ENCODE measurements at regions not wholly inside any gene's neighbourhood (a gene's known extent, or its start where the extent isn't known, plus 50 kb on each side); places are given as distances from the start of the nearest gene placed in this dataset.
"Not testable (repeated sequence)": the region's sequence is repeated elsewhere in the genome, so short reads cannot be mapped to it uniquely, and the experiment has no call there.

DNA sequence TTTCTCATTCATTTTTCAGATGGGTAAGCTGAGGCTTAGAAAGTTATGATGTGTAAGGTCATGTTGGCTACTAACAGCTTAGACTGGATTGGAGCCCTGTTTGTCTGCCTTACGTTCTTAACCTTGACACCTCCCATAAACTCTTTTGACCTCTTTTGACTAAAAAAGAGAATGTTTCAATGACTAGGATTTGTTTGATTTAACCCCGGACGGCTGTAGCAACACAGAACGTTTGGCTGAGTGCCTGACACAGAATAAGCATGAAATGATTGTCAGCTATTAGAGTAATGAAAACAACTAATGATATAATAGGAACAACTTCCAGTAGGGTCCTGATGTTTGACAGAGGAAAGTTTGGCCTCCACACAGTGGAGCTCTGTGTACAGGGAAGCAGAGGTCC lies 83.3 kb upstream of the PDZD8 start:
- DNase-seq (ENCODE audit: low read depth in 4 of 4, low spot score in 3 of 4) = no peak

DNA sequence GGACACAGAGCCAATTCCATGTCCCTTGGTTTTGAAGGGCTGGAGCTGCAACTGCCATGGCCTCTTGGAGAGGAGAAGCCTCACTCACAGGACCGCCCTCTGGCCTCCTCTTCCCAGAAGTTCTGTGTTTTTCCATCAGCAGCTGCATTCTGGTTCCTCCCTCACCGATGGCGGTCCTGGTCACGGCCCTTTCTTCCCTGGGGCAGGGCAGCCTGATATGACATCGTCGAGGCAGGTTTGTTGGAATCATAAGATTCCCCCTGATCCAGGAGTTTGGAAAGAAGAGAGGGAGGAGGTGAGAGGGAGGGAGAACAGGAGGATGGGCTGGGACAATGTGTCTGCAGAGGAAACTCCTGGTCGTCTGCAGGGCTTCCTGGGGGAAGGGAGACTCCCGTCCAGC lies 82.7 kb upstream of the PDZD8 start:
- DNase-seq (ENCODE audit: low read depth in 4 of 4, low spot score in 3 of 4) = no peak

DNA sequence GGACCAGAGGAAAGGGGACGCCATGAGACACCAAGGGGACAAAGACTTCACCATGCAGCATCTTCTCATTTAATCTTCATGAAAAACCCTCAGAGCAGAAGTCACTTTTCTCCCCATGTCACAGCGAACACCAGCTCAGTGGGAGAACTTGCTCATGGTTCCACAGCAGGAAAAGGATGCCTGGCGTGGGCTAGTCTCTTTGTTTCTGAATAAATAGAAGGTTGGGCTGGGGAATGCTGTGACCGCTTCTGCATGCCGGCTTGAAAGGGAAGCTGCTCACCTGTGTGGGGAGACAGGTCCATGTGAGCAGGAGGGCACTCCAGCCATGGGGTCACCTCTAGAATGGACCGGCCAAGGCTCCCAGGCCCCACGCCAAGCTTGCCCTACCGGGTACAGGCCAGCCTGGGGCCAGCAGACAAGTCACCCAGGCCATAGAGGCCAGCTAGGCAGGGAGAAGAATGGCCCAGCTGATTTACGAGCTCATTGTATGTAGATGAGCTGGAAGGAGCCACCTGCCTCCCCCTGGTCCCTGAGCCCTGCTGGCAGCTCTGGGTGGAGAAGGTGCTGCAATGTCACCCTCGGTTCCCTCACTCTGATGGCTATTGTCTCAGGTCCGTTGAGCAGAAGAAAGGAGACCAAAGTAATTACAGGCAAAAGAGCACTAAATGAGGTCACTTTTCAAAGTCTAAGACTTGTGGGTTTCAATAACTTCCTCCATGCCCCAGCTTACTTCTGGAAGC lies 82.0 kb upstream of the PDZD8 start:
- no peak for DNase-seq (ENCODE audit: low read depth in 4 of 4, low spot score in 3 of 4)

DNA sequence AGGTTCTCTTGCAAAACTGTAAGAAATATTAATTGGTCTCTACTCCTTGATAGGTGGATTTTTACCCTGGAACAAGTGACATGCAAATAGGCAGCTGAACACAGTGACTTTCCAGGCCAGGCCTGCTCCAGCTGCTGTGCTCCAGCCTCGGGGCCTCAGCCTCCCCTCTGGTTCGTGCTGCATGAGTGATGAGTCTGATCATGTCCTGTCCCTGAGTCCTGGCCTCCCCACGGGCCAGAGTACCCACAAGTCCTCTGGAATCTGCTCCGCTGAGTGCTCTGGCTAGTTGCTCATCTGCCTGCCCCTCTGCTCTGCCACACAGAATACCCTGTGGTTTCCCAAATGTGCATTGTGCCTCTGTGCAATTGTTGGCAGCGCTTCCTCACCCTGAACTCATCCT lies 80.1 kb upstream of the PDZD8 start:
- DNase-seq (ENCODE audit: low read depth in 4 of 4, low spot score in 3 of 4) = no peak

DNA sequence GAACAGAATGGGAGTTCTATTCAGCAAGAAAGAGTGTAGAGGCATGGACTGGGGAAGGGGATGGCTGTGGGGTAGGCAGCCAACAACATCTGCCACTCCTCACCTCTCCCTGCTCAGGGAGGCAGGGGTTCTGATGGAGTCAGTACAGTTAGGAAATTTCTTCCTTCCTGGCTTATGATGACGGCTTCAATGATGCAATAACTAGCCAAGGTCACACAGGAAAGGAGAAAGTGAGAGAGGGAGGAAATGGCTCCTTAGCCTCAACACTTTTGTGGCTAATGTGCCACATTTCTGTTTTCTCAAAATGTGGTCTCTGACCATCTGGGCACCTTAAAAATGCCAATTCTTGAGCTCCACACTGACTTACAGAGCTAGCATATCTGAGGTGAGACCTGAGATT lies 79.3 kb upstream of the PDZD8 start:
- DNase-seq (ENCODE audit: low read depth in 4 of 4, low spot score in 3 of 4) = no peak

DNA sequence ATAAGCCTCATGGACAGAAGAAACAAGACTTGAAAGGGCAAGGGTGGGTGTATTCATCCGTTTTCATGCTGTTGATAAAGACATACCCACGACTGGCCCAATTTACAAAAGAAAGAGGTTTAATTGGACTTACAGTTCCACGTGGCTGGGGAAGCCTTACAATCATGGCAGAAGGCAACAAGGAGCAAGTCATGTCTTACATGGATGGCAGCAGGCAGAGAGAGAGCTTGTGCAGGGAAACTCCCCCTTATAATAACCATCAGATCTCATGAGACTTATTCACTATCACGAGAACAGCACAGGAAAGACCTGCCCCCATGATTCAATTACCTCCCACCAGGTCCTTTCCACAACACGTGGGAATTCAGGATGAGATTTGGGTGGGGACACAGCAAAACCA lies 78.2 kb upstream of the PDZD8 start:
- not testable (repeated sequence) for DNase-seq (ENCODE audit: low read depth in 4 of 4, low spot score in 3 of 4)

DNA sequence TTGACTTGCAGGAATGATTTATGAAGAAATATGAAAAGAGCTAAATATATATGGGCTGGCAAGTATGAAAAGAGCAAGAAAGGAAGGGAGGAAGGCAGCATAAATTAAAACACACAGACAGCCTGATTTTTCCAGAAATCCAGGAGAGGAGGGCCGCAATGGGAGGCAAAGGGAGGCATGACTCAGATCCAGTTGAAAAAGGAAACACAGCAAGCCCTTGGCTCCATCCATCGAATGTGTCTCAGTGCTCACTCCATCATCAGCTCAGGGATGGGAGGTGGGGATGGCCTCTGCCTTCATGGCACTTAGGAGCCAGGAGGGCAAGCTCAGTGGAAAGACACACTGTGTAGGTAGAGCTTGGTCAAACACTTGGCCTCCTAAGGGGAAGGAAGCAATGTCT lies 75.7 kb upstream of the PDZD8 start:
- no peak for DNase-seq (ENCODE audit: low read depth in 4 of 4, low spot score in 3 of 4)

DNA sequence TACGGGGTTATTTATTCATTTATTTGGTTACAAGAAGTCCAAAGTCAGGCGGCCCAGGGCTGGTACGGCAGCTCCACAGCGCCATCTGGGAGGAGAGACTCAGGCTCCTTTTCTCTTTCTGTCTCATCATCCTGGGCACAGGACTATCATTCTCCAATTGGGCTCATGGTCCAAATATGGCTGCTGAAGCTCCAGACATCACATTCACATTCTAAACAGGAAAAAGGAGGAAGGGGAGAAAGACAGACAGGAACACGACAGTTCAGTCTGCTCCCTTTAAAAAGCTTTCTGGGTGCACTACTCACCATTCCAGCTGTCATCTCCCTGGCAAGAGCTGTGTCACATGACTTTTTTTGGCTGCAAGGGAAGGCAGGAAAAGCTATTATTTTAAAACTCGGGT lies 74.4 kb upstream of the PDZD8 start:
- no peak for DNase-seq (ENCODE audit: low read depth in 4 of 4, low spot score in 3 of 4)

DNA sequence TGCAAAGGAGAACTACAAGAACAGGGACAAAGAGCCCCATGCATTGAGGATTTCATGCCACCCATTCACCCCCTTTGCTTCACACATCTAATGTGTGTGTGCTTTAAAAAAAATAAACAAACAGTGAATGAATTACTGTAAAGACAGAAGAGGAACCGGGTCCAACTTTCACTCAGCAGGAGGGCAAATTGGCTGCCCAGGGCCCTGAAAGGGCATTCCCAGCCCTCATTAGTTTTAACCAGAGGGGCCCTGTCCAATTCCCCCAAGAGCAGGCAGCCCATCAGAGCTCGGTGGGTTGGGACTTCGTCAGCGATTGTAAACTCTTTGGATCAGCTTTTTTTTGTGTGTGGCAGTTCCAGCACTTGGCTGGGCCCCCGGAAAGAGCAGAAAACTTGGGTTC lies 73.6 kb upstream of the PDZD8 start:
- DNase-seq (ENCODE audit: low read depth in 4 of 4, low spot score in 3 of 4) = no peak

DNA sequence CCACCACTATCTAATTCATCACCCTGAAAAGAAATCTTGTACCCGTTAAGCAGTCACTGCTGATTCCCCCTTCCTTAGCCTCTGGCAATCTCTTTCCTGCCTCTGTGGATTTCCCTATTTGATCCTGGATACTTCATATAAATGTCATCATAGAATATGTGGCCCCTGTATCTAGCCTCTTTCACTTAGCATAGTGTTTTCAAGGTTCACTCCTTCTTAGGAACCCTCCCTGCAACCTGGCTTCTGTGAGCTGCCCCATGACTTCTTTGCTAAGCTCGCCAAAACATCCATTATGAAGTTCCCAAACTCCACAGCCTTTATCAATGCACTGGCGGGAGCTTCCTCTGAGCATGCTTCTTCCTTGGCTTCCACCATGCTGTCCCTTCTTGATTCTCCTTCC lies 70.8 kb upstream of the PDZD8 start:
- no peak for DNase-seq (ENCODE audit: low read depth in 4 of 4, low spot score in 3 of 4)

DNA sequence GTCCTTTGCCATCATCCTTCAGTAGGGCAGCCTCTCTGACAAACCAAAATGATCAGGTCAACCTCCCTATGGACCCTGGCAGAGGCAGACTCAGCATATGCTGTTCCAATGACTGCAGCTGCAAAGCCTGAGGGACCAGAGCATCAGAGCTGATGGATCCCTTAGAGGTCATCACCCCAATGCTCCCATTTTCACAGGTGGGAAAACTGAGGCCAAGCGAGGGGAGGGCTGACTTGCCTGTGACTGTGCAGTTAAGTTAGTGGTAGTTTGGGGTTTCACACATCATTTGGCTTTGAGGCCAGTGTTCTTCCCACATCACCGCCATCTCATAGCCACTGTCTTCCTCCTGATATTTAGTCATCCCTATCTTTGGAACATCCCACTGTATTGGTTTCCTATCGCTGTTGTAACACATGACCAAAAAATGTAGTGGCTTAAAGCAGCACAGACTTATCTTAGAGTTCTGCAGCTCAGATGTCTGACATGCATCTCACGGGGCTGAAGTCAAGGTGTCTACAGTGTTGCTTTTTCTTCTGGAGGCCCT lies 69.3 kb upstream of the PDZD8 start:
- DNase-seq (ENCODE audit: low read depth in 4 of 4, low spot score in 3 of 4) = no peak

DNA sequence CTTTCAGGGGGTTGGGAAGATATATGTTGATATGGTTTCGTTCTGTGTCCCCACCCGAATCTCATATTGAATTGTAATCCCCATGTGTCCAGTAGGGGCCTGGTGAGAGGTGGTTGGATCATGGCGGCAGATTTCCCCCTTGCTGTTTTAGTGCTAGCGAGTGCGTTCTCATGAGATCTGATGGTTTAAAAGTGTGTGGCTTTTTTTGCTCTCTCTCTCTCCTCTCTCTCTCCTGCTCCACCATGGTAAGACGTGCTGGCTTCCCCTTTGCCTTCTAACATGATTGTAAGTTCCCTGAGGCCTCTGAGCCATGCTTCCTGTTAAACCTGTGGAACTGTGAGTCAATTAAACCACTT lies 68.4 kb upstream of the PDZD8 start:
- no peak for DNase-seq (ENCODE audit: low read depth in 4 of 4, low spot score in 3 of 4)

DNA sequence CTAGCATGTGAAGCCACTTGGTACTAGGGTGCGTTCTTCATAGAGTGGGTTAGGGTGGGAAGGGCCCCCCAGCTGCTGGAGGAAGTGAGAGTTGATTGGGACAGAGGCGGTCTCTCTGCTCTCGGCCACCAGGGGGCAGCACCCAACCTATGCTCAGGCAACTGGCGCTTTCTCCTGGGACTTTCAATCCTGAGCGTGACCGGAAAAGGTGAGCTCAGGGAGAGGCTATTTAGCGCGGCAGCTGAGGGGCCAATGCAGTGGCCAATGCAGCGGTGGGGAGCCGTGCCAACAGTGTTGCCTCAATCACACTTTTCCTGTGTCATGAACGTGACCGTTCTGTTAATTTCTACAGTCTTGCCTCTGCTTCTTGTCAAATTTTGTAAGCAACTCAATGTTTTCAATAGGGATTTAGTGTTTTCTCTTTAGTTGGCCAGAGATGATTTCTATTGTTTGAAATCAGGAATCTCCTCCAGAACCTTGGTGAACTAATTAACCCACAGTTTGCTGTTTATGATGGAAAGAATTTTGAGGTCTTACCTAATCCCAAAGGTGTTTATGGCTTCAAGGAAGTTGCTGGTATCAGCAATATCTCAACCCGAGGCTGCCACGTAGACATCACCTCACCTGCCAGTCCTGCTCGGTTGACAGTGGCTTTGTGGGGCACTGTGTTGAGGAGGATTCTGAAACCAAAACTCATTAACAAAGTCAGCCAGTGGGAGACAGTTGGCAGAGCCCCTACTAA lies 67.9 kb upstream of the PDZD8 start:
- DNase-seq (ENCODE audit: low read depth in 4 of 4, low spot score in 3 of 4) = peak; percentile 51 to 71 (median 60)

DNA sequence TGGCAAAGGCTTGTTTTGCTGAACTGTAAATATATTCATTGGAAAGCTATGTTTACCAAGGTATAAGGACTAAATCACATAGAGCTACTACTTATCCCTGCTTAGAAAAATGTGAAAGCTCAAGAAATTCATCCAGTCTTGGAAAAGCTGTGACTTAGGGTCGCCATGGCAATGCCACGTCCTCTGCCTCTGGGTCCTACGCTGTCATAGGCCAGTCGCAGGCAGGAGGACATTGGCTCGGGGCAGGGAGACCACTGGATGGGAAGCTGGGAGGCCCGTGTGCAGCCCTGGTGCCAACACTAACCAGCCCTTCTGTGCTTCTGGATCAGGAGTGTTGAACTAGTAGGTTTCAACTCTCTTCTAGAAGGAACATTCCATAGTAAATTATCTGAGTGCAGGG lies 67.3 kb upstream of the PDZD8 start:
- no peak for DNase-seq (ENCODE audit: low read depth in 4 of 4, low spot score in 3 of 4)

DNA sequence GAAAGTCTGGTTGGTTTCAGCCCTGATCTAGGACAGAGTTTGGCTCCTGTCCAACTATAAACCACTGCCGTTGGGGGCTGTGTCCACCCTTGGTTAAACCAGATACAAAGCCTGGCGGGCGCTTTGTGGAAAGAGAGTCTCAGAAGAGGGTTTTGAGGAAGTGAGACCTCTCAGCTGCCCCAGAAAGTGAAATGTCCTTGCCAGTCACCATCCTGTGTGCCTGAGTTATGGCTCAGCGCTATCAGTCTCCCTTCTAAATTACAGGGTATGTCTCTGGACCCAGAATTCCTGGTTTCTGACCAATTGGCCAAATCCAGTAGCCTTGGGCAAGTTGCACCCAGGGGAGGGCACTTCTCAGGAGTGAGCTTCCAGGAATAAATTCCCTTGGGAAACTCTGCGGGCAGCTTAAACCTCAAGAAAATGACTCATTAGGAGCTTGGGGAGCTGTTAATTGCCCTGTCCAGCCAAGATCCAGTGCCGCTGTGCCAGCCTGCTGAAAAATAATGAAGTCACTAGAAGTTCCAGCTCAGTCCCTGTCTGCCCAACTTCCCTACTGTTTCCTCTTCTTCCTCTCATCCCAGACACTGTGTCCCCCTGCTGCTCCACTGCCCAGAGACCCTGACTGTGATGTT lies 66.7 kb upstream of the PDZD8 start:
- DNase-seq (ENCODE audit: low read depth in 4 of 4, low spot score in 3 of 4) = no peak

DNA sequence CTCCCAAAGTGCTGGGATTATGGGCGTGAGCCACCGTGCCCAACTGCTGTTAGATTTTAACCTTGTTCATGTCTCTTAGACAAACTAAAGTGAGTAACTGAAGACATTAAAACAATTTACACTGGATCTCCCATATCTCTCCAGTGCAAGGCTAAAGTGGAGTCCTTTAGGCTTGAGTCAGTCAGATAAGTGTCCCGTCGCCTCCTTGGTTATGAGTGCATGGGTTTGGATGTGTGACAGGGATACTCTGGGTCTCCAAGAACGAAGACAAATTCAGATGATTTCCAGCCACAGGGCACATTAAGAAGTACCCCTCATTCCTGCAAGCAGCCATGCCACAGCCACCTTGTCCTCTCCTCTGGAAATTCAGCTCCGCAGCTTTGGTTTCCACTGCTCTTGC lies 66.1 kb upstream of the PDZD8 start:
- no peak for DNase-seq (ENCODE audit: low read depth in 4 of 4, low spot score in 3 of 4)

DNA sequence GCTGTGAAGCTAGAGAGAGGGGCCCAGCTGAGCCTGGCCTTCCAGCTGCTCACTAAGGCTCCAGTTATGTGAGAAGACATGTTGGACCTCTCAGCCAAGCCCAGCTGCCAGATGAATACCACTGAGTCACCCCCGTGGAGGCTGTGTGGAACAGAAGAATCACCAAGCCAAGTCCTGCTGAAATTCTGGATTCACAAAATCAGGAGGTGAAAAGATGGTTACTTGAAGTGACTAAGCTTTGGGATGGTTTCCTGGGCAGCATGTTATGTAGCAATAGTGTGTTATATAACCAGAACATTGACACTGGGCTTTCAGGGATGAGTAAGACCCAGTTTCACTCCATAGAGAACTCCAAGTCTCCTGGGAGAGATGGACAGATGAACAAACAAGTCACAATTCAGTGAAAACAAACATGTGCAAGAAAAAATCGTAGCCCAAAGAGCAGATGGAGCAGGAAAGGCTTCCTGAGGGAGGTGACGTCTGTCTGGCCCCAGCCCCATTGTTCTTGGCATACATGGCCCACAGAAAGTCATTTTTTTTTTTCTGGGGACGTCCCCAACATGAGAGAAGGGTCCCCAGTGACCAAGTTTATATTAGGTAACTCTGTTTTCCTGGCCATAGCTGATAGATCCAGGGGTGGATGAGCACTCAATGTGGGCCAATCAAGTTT lies 64.1 kb upstream of the PDZD8 start:
- DNase-seq (ENCODE audit: low read depth in 4 of 4, low spot score in 3 of 4) = no peak

DNA sequence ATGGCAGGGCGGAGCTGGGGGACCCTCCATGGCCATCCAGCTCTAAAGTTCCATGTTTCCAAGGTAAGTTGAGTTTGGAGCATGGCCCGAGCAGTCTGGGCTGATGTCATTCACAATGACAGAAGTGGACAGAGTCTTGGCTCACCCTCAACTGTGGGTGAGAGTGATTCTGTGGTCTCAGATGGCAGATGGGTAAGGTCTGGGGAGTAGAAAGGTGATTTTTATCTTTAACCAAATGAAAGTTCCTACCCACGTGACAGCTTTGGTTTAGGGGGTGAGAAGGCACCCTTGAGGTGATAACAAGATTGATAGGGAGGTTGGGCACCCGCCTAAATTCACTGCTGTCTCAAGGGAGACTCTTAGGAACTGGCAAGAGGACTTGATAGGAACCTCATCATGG lies 57.6 kb upstream of the PDZD8 start:
- no peak for DNase-seq (ENCODE audit: low read depth in 4 of 4, low spot score in 3 of 4)

DNA sequence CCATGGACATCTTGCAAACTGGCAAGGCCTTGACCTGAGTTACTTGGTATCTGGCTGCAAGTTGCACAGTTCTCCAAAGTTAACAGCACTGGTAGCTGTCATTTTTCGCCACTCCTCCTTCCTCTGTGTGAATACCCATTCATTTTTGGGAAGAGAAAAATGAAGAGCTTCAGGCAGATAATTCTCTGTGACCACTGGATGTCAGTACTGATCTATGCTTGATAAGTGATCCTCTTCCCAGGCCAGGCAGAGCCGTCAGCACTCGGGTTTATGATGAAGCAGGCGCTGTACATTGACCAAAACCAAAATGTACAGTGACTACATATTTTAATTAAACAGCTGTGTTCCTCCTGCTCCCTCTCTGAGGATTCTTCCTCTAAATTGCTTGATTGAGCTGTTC lies 55.9 kb upstream of the PDZD8 start:
- no peak for DNase-seq (ENCODE audit: low read depth in 4 of 4, low spot score in 3 of 4)

DNA sequence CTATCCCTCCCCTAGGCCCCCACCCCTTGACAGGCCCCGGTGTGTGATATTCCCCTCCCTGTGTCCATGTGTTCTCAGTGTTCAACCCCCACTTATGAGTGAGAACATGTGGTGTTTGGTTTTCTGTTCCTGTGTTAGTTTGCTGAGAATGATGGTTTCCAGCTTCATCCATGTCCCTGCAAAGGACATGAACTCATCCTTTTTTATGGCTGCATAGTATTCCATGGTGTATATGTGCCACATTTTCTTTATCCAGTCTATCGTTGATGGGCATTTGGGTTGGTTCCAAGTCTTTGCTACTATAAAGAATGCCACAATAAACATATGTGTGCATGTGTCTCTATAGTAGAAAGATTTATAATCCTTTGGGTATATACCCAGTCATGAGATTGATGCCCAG lies 55.3 kb upstream of the PDZD8 start:
- DNase-seq (ENCODE audit: low read depth in 4 of 4, low spot score in 3 of 4) = not testable (repeated sequence)

DNA sequence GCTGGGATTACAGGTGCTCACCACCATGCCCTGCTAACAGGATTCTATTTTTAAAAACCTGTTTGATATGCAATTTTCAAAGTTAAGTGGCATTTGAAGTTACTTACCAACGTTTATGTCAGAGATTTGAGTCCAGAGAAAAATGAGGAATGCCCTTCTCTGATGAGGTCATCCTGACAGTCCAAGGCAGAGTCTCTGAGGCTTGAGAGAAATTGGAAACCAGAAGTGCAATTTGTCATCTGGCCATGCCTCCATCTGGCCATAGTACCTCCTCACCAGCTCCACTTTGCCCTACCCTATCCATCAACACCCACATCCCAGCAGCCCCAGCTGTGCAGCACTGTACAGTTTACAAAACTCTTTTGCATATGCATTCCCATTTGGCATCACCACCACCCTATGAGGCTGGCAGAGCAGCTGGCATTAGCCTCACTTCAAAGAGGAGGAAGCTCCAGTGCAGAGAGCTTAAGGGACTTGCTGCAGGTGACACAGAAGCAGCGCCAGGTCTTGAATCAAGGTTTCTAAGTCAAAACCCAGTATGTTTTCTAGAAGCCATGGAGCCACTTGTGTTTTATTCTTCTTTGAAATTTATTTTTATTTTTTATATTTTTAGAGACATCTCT lies 54.5 kb upstream of the PDZD8 start:
- DNase-seq (ENCODE audit: low read depth in 4 of 4, low spot score in 3 of 4) = no peak
